HepG2 (cell line): ENCODE measurements at regions not wholly inside any gene's neighbourhood (a gene's known extent, or its start where the extent isn't known, plus 50 kb on each side); places are given as distances from the start of the nearest gene placed in this dataset.

ENCODE experiments used
- ATAC-seq: fragments of 200-7000 bp; cut with Tn5 transposase; 3 replicates; pipeline ENCODE4 v1.9.1; 2020; ENCODE audit warnings: mild to moderate bottlenecking, moderate library complexity
- BruUV-seq: library from RNA; stranded (reverse); fragments of 400-500 nt; replicated peaks from 2 replicates; lab custom pipeline; 2021; lab: Mats Ljungman, UMichigan
- CTCF ChIA-PET: fragments of 300-600 bp; formaldehyde crosslinking; extraction: SDS; loops from one replicate; lab custom pipeline; 2021; ENCODE audit warnings: low total read pairs, inconsistent platforms, low intra/inter-chr PET ratio; lab: Yijun Ruan, JAX
- POLR2A ChIA-PET: fragments of 350-600 bp; sonication (Branson Sonifier 250); formaldehyde crosslinking; loops from one replicate; lab custom pipeline; 2020; ENCODE audit warnings: antibody characterized with exemption, inconsistent platforms; lab: Yijun Ruan, JAX
- DNase-seq: peaks from one replicate; pipeline ENCODE4 v3.0.0-alpha.2; 2015; ENCODE audit warnings: low spot score
- FAIRE-seq: peaks from 3 replicates; lab custom pipeline; 2011; peaks lifted over from hg19 to GRCh38; lab: Jason Lieb, UNC
- H2AFZ ChIP-seq: one replicate; pipeline ENCODE4 v1.6.1; 2011; ENCODE audit warnings: low read length, inconsistent platforms
- H3K27ac ChIP-seq: fragments of 300-600 bp; 3 replicates; pipeline ENCODE4 v1.8.0; 2011; ENCODE audit warnings: mixed run types, mild to moderate bottlenecking, mixed read lengths, low read length, inconsistent platforms; ENCODE audit not compliant: insufficient read depth; ENCODE audit errors: extremely low read length
- H3K27me3 ChIP-seq, 2 experiments: fragments of 200-600 bp in 1 of 2; 2 replicates in 1 of 2; 3 replicates in 1 of 2; pipeline versions ENCODE4 v1.6.0 to v1.8.0; 2011; ENCODE audit warnings: low read length in 2 of 2, mild to moderate bottlenecking in 2 of 2, moderate library complexity in 2 of 2, inconsistent platforms in 1 of 2; ENCODE audit not compliant: insufficient read depth in 2 of 2, control insufficient read depth in 1 of 2
- H3K36me3 ChIP-seq, 2 experiments: fragments of 200-600 bp in 1 of 2; replicated peaks in 1 of 2; 2 replicates in 1 of 2; 3 replicates in 1 of 2; pipeline versions ENCODE4 v1.5.1 to v1.8.0; 2011; ENCODE audit warnings: low read length in 2 of 2, inconsistent platforms in 1 of 2; ENCODE audit not compliant: insufficient read depth in 2 of 2, control insufficient read depth in 1 of 2
- H3K4me1 ChIP-seq: 2 replicates; pipeline ENCODE4 v1.5.1; 2012; ENCODE audit warnings: low read length, inconsistent platforms; ENCODE audit not compliant: insufficient read depth
- H3K4me2 ChIP-seq: 2 replicates; pipeline ENCODE4 v1.6.0; 2011; ENCODE audit warnings: low read depth, low read length, inconsistent platforms
- H3K4me3 ChIP-seq, 3 experiments: fragments of 200-600 bp in 1 of 3; sonication (generic), shearing (Covaris generic) in 1 of 3; replicated peaks in 1 of 3; 2 replicates each; pipeline ENCODE4 v1.5.1; 2011 to 2016; ENCODE audit warnings: low read length in 3 of 3, inconsistent platforms in 2 of 3, low read depth in 2 of 3, mild to moderate bottlenecking in 2 of 3, control low read depth in 1 of 3, mixed read lengths in 1 of 3; ENCODE audit not compliant: insufficient read depth in 1 of 3
- H3K79me2 ChIP-seq: one replicate; pipeline ENCODE4 v1.6.1; 2011; ENCODE audit warnings: low read length, inconsistent platforms; ENCODE audit not compliant: insufficient read depth
- H3K9ac ChIP-seq: 2 replicates; pipeline ENCODE4 v1.6.0; 2011; ENCODE audit warnings: mild to moderate bottlenecking, low read depth, low read length, inconsistent platforms; ENCODE audit not compliant: insufficient read depth
- H3K9me3 ChIP-seq: 2 replicates; pipeline ENCODE4 v1.5.1; 2012; ENCODE audit warnings: mild to moderate bottlenecking, low read length
- H4K20me1 ChIP-seq: 2 replicates; pipeline ENCODE4 v1.6.0; 2011; ENCODE audit warnings: inconsistent platforms, mild to moderate bottlenecking, low read length, moderate library complexity; ENCODE audit not compliant: insufficient read depth
- FOXO4 ChIP-seq: sonication (generic); formaldehyde crosslinking; conservative IDR thresholded peaks from 2 replicates; pipeline ENCODE4 v1.8.1; 2023; ENCODE audit warnings: missing genetic modification reagents
- GATA4 ChIP-seq: sonication (generic); IDR thresholded peaks from 2 replicates; pipeline ENCODE4 v1.6.1; 2016; ENCODE audit warnings: antibody characterized with exemption, low read depth, borderline replicate concordance
- HHEX ChIP-seq: IDR thresholded peaks from 2 replicates; pipeline ENCODE4 v1.6.1; 2016; ENCODE audit warnings: control low read depth
- HNRNPK ChIP-seq: fragments of 200-400 bp; formaldehyde crosslinking; IDR thresholded peaks from 2 replicates; pipeline ENCODE4 v1.6.1; 2018; ENCODE audit warnings: low read length, low read depth, moderate library complexity, mild to moderate bottlenecking; ENCODE audit not compliant: poor library complexity, severe bottlenecking
- POLR2G ChIP-seq: fragments of 200-400 bp; formaldehyde crosslinking; IDR thresholded peaks from 2 replicates; pipeline ENCODE4 v1.6.1; 2018; ENCODE audit warnings: mild to moderate bottlenecking, low read depth, low read length, moderate library complexity
- SP1 ChIP-seq, 2 experiments: fragments of 450-650 bp in 1 of 2; sonication (generic) in 1 of 2; formaldehyde crosslinking in 1 of 2; IDR thresholded peaks; 2 replicates each; pipeline versions ENCODE4 v1.4.0 to v1.6.1; 2016 to 2020; ENCODE audit warnings: missing genetic modification reagents in 1 of 2
- SRY ChIP-seq: sonication (generic); formaldehyde crosslinking; IDR thresholded peaks from 2 replicates; pipeline ENCODE4 v1.8.0; 2022; ENCODE audit warnings: mild to moderate bottlenecking, missing genetic modification reagents
- ZEB1 ChIP-seq: IDR thresholded peaks from 2 replicates; pipeline ENCODE4 v1.6.1; 2012; ENCODE audit warnings: mild to moderate bottlenecking, low read depth, inconsistent platforms; ENCODE audit not compliant: insufficient replicate concordance
- ZMAT3 ChIP-seq: sonication (generic); formaldehyde crosslinking; conservative IDR thresholded peaks from 2 replicates; pipeline ENCODE4 v1.7.0; 2021; ENCODE audit warnings: missing genetic modification reagents
- ZNF260 ChIP-seq: sonication (generic); formaldehyde crosslinking; IDR thresholded peaks from 2 replicates; pipeline ENCODE4 v1.4.0; 2020; ENCODE audit warnings: missing genetic modification reagents, low read depth, mild to moderate bottlenecking, borderline replicate concordance
- ZNF331 ChIP-seq: sonication (generic); formaldehyde crosslinking; IDR thresholded peaks from 2 replicates; pipeline ENCODE4 v1.4.0; 2020; ENCODE audit warnings: missing genetic modification reagents
- ZNF441 ChIP-seq: sonication (generic); formaldehyde crosslinking; IDR thresholded peaks from 2 replicates; pipeline ENCODE4 v1.7.0; 2021; ENCODE audit warnings: missing genetic modification reagents, borderline replicate concordance
- ZNF839 ChIP-seq: sonication (generic); formaldehyde crosslinking; IDR thresholded peaks from 2 replicates; pipeline ENCODE4 v1.4.0; 2020; ENCODE audit warnings: missing genetic modification reagents, mild to moderate bottlenecking, borderline replicate concordance
- ZSCAN29 ChIP-seq: sonication (generic); formaldehyde crosslinking; conservative IDR thresholded peaks from 2 replicates; pipeline ENCODE4 v1.4.0; 2020; ENCODE audit warnings: mild to moderate bottlenecking, missing genetic modification reagents
- WGBS: methylation state at CpG from one replicate; pipeline ENCODE4 v1.1.6; 2017; ENCODE audit warnings: low lambda C conversion rate; 5-methylcytosine and 5-hydroxymethylcytosine counted together
- in situ Hi-C: cut with HindIII; loops from 2 replicates; pipeline ENCODE4 v1.10.0; 2017; ENCODE audit warnings: low pct_unique_long_range_greater_than_20kb; ENCODE audit not compliant: extremely low pct_ligation_motif_present
- intact Hi-C: fragments of 100-400 bp; cut with micrococcal nuclease; formaldehyde crosslinking; loops from one replicate; pipeline ENCODE4 v1.10.0; 2022; ENCODE audit not compliant: unreplicated experiment
- TF ChIP-seq, protein P1 (sequence below): fragments of 450-650 bp; IDR thresholded peaks from 2 replicates; pipeline ENCODE4 v1.6.1; 2016

DNA sequence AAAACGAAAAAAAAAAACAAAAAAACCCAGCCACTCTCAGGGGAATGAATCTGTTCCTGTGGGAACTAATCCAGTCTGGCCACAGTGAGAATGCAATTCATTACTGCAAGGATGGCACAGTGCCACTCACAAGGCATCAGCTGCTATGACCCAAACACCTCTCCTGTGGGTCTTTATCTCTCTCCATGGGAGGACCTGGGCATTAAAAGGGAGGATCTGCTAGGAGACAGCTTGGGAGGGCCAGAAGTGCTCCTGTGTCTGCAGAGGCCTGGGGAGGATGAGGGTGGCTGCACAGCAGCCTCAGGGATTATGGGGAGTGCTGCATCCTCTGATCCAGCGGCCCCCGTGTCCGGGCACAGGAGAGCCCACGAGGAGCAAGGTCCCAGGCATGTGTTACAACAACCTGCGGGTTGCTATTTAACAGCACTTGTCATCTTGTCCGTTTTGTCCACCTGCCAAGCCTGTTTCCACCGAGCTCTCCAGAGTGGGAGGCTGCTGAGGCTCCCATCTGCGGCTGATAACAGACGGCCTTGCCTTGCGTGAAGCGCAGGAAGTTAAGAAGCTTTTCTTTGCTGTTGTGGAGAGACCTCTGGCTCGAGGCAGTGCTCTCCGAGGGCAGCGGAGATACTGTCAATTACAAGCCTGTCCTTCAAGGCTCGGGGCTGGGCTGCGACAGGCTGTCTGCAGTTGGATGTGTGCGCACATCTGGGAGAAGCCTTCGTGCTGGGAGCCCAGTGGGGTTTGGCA is 97.7 kb downstream of the NXPE2 start:
- WGBS: 5% methylated on average over 14 of the region's 19 CpGs
- ATAC-seq: no peak

DNA sequence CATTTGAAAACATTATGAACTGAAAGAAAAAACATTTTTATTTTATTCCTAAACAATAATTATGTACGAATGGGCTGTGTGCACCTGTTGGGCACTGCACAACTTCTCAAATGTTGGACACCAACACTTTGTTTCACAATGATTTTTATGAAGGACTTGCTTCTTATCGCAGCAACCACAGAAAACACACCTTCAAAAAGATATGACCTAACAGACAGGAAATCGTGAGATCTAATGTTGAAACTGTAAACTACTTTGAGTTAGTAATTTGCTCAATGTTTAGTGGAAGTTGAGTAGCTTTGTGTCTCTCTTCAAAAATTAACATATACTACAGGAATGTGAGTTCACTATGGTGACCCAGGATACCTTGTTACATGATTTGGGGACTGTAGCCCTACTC is 98.6 kb downstream of the NXPE2 start:
- Histone ChIP-seq H3K79me2 (no peaks in the 10 kb centered on the region), H2AFZ (no peak overlapping the region), H3K36me3 (no peaks in the 10 kb centered on the region), H3K4me3 (no peak overlapping the region), H4K20me1 (no peaks in the 10 kb centered on the region), H3K4me1 (no peaks in the 10 kb centered on the region), H3K27me3 (peaks cover 2 to 16% of the 10 kb centered on the region in 2 experiments; a peak in 4 of 5 replicates), H3K9me3 (no peaks in the 10 kb centered on the region), H3K27ac (no peak overlapping the region), H3K9ac (no peak overlapping the region), H3K4me2 (no peak overlapping the region)
- FAIRE-seq (no peak), DNase-seq (no peak), ATAC-seq (no peak)
- WGBS: 19% methylated on average over 3 of the region's 3 CpGs
- ChIA-PET CTCF (no interaction called here), POLR2A (no interaction called here)
- BruUV-seq: no TSS peak
- intact Hi-C loops (loop anchor here (10.0 kb wide), 1 partner anchor 328 kb away; no protein-coding TSS in a partner anchor), in situ Hi-C loops (loop anchor here (10.0 to 25.0 kb wide), 3 partner anchors 335 to 898 kb away; no protein-coding TSS in a partner anchor)
- TF ChIP-seq SRY (CRISPR knock-in tag): no peak
- no peak for TF ChIP-seq SP1 (IDR thresholded peaks at IDR 0.05)
- no peak for TF ChIP-seq SP1 (CRISPR knock-in tag; IDR thresholded peaks at IDR 0.05)
- TF ChIP-seq ZMAT3 (CRISPR knock-in tag): no peak
- no peak for TF ChIP-seq FOXO4 (CRISPR knock-in tag)
- no peak for TF ChIP-seq ZNF260
- TF ChIP-seq ZNF839 (CRISPR knock-in tag): no peak
- no peak for TF ChIP-seq GATA4
- TF ChIP-seq ZNF441: no peak
- TF ChIP-seq POLR2G: no peak
- TF ChIP-seq ZEB1: no peak
- TF ChIP-seq ZSCAN29 (CRISPR knock-in tag): no peak
- TF ChIP-seq HHEX (CRISPR knock-in tag): no peak
- no peak for TF ChIP-seq ZNF331 (CRISPR knock-in tag)

More for the DNA sequence above, 97.7 kb downstream of the NXPE2 start:
- POLR2A ChIA-PET: no interaction called here
- Histone ChIP-seq H2AFZ (no peak overlapping the region), H3K36me3 (no peaks in the 10 kb centered on the region), H3K27ac (no peak overlapping the region), H3K9ac (no peak overlapping the region), H3K4me2 (no peak overlapping the region), H3K27me3 (peaks cover 2 to 16% of the 10 kb centered on the region in 2 experiments; a peak in 4 of 5 replicates), H3K4me3 (no peak overlapping the region), H4K20me1 (no peaks in the 10 kb centered on the region), H3K79me2 (no peaks in the 10 kb centered on the region)
- CTCF ChIA-PET: interaction anchor here (1.7 kb wide), 1 partner anchor 1500 kb away, joined by 4 read pairs; no protein-coding TSS in a partner anchor
- in situ Hi-C loops: loop anchor here (10.0 to 25.0 kb wide), 3 partner anchors 336 to 899 kb away; no protein-coding TSS in a partner anchor
- FAIRE-seq (no peak), DNase-seq (no peak)
- BruUV-seq: no TSS peak
- TF ChIP-seq, protein P1, sequence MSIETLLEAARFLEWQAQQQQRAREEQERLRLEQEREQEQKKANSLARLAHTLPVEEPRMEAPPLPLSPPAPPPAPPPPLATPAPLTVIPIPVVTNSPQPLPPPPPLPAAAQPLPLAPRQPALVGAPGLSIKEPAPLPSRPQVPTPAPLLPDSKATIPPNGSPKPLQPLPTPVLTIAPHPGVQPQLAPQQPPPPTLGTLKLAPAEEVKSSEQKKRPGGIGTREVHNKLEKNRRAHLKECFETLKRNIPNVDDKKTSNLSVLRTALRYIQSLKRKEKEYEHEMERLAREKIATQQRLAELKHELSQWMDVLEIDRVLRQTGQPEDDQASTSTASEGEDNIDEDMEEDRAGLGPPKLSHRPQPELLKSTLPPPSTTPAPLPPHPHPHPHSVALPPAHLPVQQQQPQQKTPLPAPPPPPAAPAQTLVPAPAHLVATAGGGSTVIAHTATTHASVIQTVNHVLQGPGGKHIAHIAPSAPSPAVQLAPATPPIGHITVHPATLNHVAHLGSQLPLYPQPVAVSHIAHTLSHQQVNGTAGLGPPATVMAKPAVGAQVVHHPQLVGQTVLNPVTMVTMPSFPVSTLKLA: peak; percentile 58
- TF ChIP-seq HNRNPK: no peak
- TF ChIP-seq, all 625 proteins: peak for 1
- intact Hi-C loops: loop anchor here (2.0 to 10.0 kb wide), 2 partner anchors 329 to 1501 kb away; no protein-coding TSS in a partner anchor
- Histone ChIP-seq H3K9me3 (no peaks in the 10 kb centered on the region), H3K4me1 (no peaks in the 10 kb centered on the region)
